ENCODE measurements at regions not wholly inside any gene's neighbourhood (a gene's known extent, or its start where the extent isn't known, plus 50 kb on each side); places are given as distances from the start of the nearest gene placed in this dataset.

DNA sequence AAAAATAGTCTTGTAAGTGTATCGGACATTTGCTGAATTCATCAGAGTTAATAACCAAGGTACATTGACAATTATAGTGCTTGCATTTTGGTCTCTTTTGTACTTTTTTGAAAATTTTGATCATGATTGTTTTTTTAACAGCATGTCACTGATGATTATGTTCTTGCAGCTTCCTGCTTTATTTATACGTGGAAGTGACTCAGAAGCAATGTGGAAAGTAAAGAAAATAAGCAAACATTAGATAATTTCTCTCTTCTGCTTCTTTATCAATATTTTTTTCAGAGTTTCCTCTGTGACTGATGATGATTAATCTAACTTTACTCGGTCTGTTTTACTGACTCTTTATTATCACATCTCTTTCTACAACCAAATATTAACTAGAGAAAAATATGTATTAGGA is 1351.9 kb downstream of the REEP3 start:
- no peak for TF ChIP-seq POLR2A (IDR thresholded peaks at IDR 0.05; ENCODE audit: low read depth, low read length)
- TF ChIP-seq TAF1 (IDR thresholded peaks at IDR 0.05; ENCODE audit: borderline replicate concordance, low read depth, low read length) = no peak

Data from GM12892 (cell line).